Lower leg skin (tissue), 3 donors: ENCODE measurements at regions not wholly inside any gene's neighbourhood (a gene's known extent, or its start where the extent isn't known, plus 50 kb on each side); places are given as distances from the start of the nearest gene placed in this dataset.

Experiments used
- CTCF ChIP-seq, 3 donors: fragments of 450-650 bp; IDR thresholded peaks; one replicate each; pipeline ENCODE4 v1.5.1; 2016; ENCODE audit warnings: antibody characterized with exemption in 3 of 3, mild to moderate bottlenecking in 3 of 3, moderate library complexity in 2 of 3
- POLR2A ChIP-seq, 2 donors: fragments of 450-650 bp; IDR thresholded peaks; one replicate each; pipeline ENCODE4 v1.6.1; 2016 to 2017; ENCODE audit warnings: antibody characterized with exemption in 2 of 2, mild to moderate bottlenecking in 1 of 2, moderate library complexity in 1 of 2

GRCh38 chr13:40145139-40145538 is 489.7 kb downstream of the COG6 start:
- TF ChIP-seq CTCF (IDR thresholded peaks at IDR 0.05) (no peak), POLR2A (IDR thresholded peaks at IDR 0.05) (no peak)
